ENCODE measurements at regions not wholly inside any gene's neighbourhood (a gene's known extent, or its start where the extent isn't known, plus 50 kb on each side); places are given as distances from the start of the nearest gene placed in this dataset.

GRCh38 chr5:114310666-114311065 lies 51.2 kb upstream of the KCNN2 start:
- Histone ChIP-seq H3K4me1 (no peaks in the 10 kb centered on the region), H3K27me3 (no peaks in the 10 kb centered on the region), H3K9me3 (no peaks in the 10 kb centered on the region), H3K9ac (ENCODE audit: low read depth in 2 of 2, low read length in 2 of 2) (no peak overlapping the region), H3K36me3 (no peaks in the 10 kb centered on the region), H3K4me3 (no peak overlapping the region), H3K27ac (no peak overlapping the region)
- intact Hi-C loops (cut with DNase I), result no loop called here
- no peak for DNase-seq
- TF ChIP-seq, protein P1, sequence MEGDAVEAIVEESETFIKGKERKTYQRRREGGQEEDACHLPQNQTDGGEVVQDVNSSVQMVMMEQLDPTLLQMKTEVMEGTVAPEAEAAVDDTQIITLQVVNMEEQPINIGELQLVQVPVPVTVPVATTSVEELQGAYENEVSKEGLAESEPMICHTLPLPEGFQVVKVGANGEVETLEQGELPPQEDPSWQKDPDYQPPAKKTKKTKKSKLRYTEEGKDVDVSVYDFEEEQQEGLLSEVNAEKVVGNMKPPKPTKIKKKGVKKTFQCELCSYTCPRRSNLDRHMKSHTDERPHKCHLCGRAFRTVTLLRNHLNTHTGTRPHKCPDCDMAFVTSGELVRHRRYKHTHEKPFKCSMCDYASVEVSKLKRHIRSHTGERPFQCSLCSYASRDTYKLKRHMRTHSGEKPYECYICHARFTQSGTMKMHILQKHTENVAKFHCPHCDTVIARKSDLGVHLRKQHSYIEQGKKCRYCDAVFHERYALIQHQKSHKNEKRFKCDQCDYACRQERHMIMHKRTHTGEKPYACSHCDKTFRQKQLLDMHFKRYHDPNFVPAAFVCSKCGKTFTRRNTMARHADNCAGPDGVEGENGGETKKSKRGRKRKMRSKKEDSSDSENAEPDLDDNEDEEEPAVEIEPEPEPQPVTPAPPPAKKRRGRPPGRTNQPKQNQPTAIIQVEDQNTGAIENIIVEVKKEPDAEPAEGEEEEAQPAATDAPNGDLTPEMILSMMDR (IDR thresholded peaks at IDR 0.05), result no peak

DNA sequence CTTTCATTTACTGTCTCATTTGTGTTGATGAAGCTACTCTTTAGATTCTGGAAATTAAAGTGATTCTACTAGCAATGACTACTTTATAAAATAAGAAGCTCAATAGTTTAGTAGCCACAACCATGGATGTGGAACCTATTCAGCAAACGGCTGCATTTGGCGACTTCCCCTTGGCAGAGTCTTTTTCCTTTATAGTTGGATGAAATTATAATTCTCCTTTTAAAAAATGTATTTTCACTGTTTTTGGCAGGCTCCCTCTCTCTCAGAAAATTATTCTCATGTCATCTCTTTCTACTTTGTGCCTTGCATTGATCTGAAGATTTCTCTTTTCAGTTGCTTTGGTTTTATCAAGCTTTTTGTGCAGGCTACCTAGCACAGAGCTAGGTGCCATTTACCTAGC lies 50.6 kb upstream of the KCNN2 start:
- no peaks in the 10 kb centered on the region for H3K27me3 ChIP-seq
- H3K4me3 ChIP-seq, result no peak overlapping the region
- TF ChIP-seq, protein P1 (IDR thresholded peaks at IDR 0.05), result no peak
- H3K4me1 ChIP-seq, result no peaks in the 10 kb centered on the region
- intact Hi-C loops (cut with DNase I), result no loop called here
- DNase-seq, result no peak
- H3K9me3 ChIP-seq, result no peaks in the 10 kb centered on the region
- H3K36me3 ChIP-seq, result no peaks in the 10 kb centered on the region
- H3K27ac ChIP-seq, result no peak overlapping the region
- no peak overlapping the region for H3K9ac ChIP-seq (ENCODE audit: low read depth in 2 of 2, low read length in 2 of 2)

- H3K4me3 ChIP-seq, result no peak overlapping the region
- TF ChIP-seq, protein P1 (IDR thresholded peaks at IDR 0.05), result no peak
Observed at GRCh38 chr5:114311968-114312367, 49.9 kb upstream of the KCNN2 start.

More at GRCh38 chr5:114311968-114312367, 49.9 kb upstream of the KCNN2 start:
- no peaks in the 10 kb centered on the region for H3K9me3 ChIP-seq
- intact Hi-C loops (cut with DNase I), result no loop called here
- H3K36me3 ChIP-seq, result no peaks in the 10 kb centered on the region
- no peaks in the 10 kb centered on the region for H3K27me3 ChIP-seq
- H3K27ac ChIP-seq, result no peak overlapping the region
- DNase-seq, result no peak
- no peak overlapping the region for H3K9ac ChIP-seq (ENCODE audit: low read depth in 2 of 2, low read length in 2 of 2)
- no peaks in the 10 kb centered on the region for H3K4me1 ChIP-seq

Measured in colonic mucosa (tissue), 4 donors.